Gastroesophageal sphincter (tissue), 4 donors: ENCODE measurements at regions not wholly inside any gene's neighbourhood (a gene's known extent, or its start where the extent isn't known, plus 50 kb on each side); places are given as distances from the start of the nearest gene placed in this dataset.

Experiments
- ATAC-seq: fragments of 150-250 bp; one replicate; pipeline ENCODE4 v1.9.1; 2016; ENCODE audit warnings: mild to moderate bottlenecking, moderate library complexity
- H3K27ac ChIP-seq, 4 donors: fragments of 200-600 bp; sonication (generic) in 3 of 4; 1 replicate in 3 of 4; 2 replicates in 1 of 4; pipeline ENCODE4 v1.5.1; 2016 to 2019
- H3K27me3 ChIP-seq: fragments of 200-600 bp; sonication (generic); one replicate; pipeline ENCODE4 v1.5.1; 2019
- H3K36me3 ChIP-seq, 2 donors: fragments of 200-600 bp; sonication (generic); one replicate each; pipeline ENCODE4 v1.5.1; 2019; ENCODE audit warnings: control low read depth in 1 of 2
- H3K4me1 ChIP-seq, 3 donors: fragments of 200-600 bp; sonication (generic); 1 replicate in 2 of 3; 2 replicates in 1 of 3; pipeline ENCODE4 v1.5.1; 2016 to 2019; ENCODE audit warnings: control low read depth in 2 of 3
- H3K4me3 ChIP-seq, 2 donors: fragments of 200-600 bp; sonication (generic); one replicate each; pipeline ENCODE4 v1.5.1; 2019; ENCODE audit warnings: mild to moderate bottlenecking in 1 of 2, moderate library complexity in 1 of 2
- H3K9me3 ChIP-seq, 3 donors: fragments of 200-600 bp; sonication (generic); one replicate each; pipeline ENCODE4 v1.5.1; 2017 to 2019; ENCODE audit warnings: control low read depth in 2 of 3
- CTCF ChIP-seq, 4 experiments: fragments of 200-600 bp in 2 of 4; fragments of 450-650 bp in 2 of 4; sonication (generic) in 1 of 4; IDR thresholded peaks; one replicate each; pipeline ENCODE4 v1.5.1; 2017 to 2019; ENCODE audit warnings: antibody characterized with exemption in 4 of 4, mild to moderate bottlenecking in 2 of 4, moderate library complexity in 2 of 4
- EP300 ChIP-seq: sonication (generic); formaldehyde crosslinking; IDR thresholded peaks from one replicate; pipeline ENCODE4 v1.6.1; 2017; ENCODE audit warnings: antibody characterized with exemption, mild to moderate bottlenecking
- POLR2A ChIP-seq, 2 donors: fragments of 450-650 bp; IDR thresholded peaks; one replicate each; pipeline ENCODE4 v1.6.1; 2017; ENCODE audit warnings: antibody characterized with exemption in 2 of 2, mild to moderate bottlenecking in 2 of 2, moderate library complexity in 1 of 2
- POLR2AphosphoS5 ChIP-seq: sonication (generic); formaldehyde crosslinking; IDR thresholded peaks from one replicate; pipeline ENCODE4 v1.6.1; 2017; ENCODE audit warnings: antibody characterized with exemption
- WGBS, 2 donors: methylation state at CpG; one replicate each; pipeline ENCODE4 v1.1.5; 2018; ENCODE audit warnings: low coverage in 1 of 2; 5-methylcytosine and 5-hydroxymethylcytosine counted together

- Histone ChIP-seq H3K36me3 (no peaks in the 10 kb centered on the region), H3K4me3 (no peak overlapping the region), H3K9me3 (no peaks in the 10 kb centered on the region), H3K27me3 (no peaks in the 10 kb centered on the region), H3K4me1 (peaks cover 0 to 7% (median 0%) of the 10 kb centered on the region in 3 donors), H3K27ac (no peak overlapping the region)
- WGBS, 2 donors = 85 to 93% methylated on average over 5 of the region's 5 CpGs
- TF ChIP-seq POLR2A (IDR thresholded peaks at IDR 0.05) (no peak), POLR2AphosphoS5 (no peak), EP300 (no peak), CTCF (IDR thresholded peaks at IDR 0.05) (no peak)
- no peak for ATAC-seq
These were observed 56.3 kb upstream of the LNX1 start for GRCh38 chr4:53647547-53647946.

GRCh38 chr4:53646795-53647194, 55.5 kb upstream of the LNX1 start:
- H3K4me1 ChIP-seq = peaks cover 0 to 7% (median 0%) of the 10 kb centered on the region in 3 donors
- no peak overlapping the region for H3K4me3 ChIP-seq
- H3K9me3 ChIP-seq = no peaks in the 10 kb centered on the region
- no peak overlapping the region for H3K27ac ChIP-seq
- ATAC-seq = peak; percentile 16
- TF ChIP-seq POLR2AphosphoS5 = no peak
- no peak for TF ChIP-seq EP300
- no peak for TF ChIP-seq POLR2A (IDR thresholded peaks at IDR 0.05)
- TF ChIP-seq CTCF (IDR thresholded peaks at IDR 0.05) = no peak
- 27 to 38% methylated on average over 3 of the region's 3 CpGs for WGBS, 2 donors
- no peaks in the 10 kb centered on the region for H3K36me3 ChIP-seq
- H3K27me3 ChIP-seq = no peaks in the 10 kb centered on the region

GRCh38 chr4:53645108-53645507, 53.8 kb upstream of the LNX1 start:
- Histone ChIP-seq H3K4me1 (no peaks in the 10 kb centered on the region), H3K9me3 (no peaks in the 10 kb centered on the region), H3K27ac (no peak overlapping the region), H3K27me3 (no peaks in the 10 kb centered on the region), H3K36me3 (no peaks in the 10 kb centered on the region), H3K4me3 (no peak overlapping the region)
- no peak for ATAC-seq
- 89 to 100% methylated on average over 1 to 3 of the region's 3 CpGs for WGBS, 2 donors
- TF ChIP-seq CTCF (IDR thresholded peaks at IDR 0.05) (no peak), POLR2AphosphoS5 (no peak), POLR2A (IDR thresholded peaks at IDR 0.05) (no peak), EP300 (no peak)

GRCh38 chr4:53644607-53645006, 53.3 kb upstream of the LNX1 start:
- Histone ChIP-seq H3K36me3 (no peaks in the 10 kb centered on the region), H3K4me3 (no peak overlapping the region), H3K27ac (no peak overlapping the region), H3K4me1 (no peaks in the 10 kb centered on the region), H3K9me3 (no peaks in the 10 kb centered on the region), H3K27me3 (no peaks in the 10 kb centered on the region)
- 100% methylated on average over 1 to 2 of the region's 3 CpGs for WGBS, 2 donors
- no peak for TF ChIP-seq EP300
- TF ChIP-seq CTCF (IDR thresholded peaks at IDR 0.05) = no peak
- no peak for TF ChIP-seq POLR2A (IDR thresholded peaks at IDR 0.05)
- no peak for TF ChIP-seq POLR2AphosphoS5
- no peak for ATAC-seq
